HG03354 (cell line): ENCODE measurements at regions not wholly inside any gene's neighbourhood (a gene's known extent, or its start where the extent isn't known, plus 50 kb on each side); places are given as distances from the start of the nearest gene placed in this dataset.

Experiments used
- ATAC-seq: cut with Tn5 transposase; IDR thresholded peaks from one replicate; pipeline ENCODE4 v1.9.1; 2021; ENCODE audit warnings: mild to moderate bottlenecking; ENCODE audit not compliant: unreplicated experiment, poor library complexity, severe bottlenecking

DNA sequence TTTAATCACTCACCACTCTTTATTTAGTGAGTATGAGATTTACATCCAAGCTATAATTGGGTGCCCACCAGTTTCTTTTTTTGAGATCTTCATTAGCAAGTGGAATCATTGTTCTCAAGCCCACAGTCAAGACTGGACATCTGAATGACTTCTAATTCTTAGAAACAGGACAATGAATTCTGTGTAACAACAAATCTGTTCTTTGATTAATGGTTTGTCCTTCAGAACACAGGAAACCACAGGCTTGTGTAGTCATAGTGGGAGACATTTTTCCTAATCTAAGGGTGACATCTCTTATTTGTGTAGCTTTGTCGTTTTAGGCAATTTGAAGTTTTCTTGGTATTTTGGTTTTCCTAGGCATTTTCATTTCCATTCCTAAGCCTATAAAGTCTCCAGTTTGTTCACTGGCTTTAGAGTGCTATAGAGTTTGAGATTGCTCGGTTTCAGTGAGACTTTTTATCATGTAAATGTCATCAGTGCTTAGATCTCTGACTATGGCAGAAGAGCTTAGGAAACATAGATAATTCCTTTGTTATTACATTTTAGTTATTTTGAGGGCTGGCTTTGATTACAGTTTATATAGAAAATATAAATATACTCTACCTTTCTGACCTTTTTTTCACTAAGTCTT lies 903.9 kb upstream of the MAP3K7 start:
- no peak for ATAC-seq

DNA sequence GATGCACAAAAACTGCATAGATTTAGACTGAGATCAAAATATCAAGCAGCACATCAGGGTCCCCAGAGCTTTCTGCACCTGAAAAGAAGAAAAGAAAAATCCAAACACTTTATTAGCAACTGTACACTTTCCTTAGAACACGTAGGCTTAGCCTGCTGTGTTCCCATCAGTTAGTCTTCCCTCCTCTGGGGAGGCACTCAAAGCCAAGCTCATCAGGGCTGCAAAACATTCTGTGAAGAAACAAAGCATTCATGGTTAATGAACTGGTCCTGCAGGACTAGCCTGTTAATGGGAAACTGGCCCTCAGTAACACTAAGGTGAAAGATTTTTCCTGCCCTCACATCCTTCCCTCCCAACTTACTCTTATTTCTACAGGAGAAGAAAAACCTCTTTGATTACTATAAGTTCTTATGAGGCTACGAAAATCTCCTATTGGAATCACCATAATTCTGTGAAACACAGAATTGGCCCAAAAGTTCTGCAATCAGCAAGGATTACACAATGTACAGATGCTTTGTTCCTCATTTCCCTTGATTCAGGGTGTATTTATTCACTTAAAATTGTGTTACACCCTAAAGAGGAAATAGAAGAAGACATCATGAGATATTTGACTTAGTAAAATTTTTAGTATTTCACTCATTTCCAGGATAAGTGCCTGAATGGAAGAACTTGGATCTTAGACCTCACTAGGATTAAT lies 901.0 kb upstream of the MAP3K7 start:
- ATAC-seq: no peak

GRCh38 chr6:91486200-91486599 lies 899.3 kb upstream of the MAP3K7 start:
- peak; percentile 51 for ATAC-seq

DNA sequence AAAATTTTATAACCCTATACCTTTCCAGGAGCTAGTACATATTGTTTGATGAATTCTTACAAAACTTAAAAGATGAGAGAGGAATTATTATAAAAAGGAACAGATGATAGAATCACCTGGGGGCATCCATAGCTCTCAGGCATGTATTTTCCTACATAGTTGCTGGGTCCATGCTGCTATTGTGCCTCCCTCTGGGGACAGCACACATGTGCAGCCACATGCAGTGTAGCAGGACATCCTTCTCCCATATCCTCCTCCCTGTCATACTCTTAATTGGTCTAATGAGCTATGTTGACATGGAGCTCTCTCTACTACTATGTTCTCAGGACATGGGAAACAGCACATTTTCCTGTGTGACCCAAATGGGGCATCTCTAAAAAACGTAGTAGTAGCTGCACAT lies 898.2 kb upstream of the MAP3K7 start:
- ATAC-seq: no peak

GRCh38 chr6:91483415-91484105 lies 896.7 kb upstream of the MAP3K7 start:
- ATAC-seq: peak; percentile 44

DNA sequence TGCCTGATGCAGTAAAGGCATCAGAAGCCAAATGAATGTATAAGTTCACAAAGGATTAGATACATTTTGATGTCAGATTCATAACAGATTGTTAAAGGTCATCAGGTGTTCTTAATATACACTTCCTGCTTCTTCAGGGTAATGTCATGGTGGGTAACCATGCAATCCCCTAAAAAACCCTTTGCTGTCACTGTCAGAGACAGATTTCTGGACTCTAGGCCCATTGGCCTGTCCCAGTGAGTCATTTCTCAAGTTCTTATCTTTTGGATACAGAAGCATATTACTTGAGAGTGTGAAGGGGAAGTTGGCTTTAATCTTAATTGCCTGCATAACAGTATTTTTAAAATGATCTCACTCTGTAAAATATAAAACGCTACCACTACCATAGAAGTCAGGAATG lies 895.6 kb upstream of the MAP3K7 start:
- ATAC-seq: peak; percentile 71

- no peak for ATAC-seq
Measured at GRCh38 chr6:91480402-91480801, 893.5 kb upstream of the MAP3K7 start.

DNA sequence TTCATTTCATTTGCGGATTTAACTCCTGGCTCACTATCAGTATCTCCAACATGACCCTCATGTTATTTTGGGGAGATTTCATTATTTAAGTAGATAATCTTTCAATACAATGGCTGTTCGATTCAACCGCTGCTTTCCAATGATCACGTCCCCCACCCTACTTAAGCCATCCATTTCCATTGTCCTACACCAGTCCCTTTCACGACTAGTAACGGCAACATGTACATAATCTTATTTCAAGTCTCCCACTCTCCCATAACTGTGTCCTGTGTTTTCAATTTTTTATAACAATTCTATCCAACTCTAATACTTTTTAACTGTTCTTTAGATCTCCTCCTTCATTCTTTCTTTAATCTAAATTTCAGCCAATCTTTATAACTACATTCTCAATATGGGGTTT lies 890.8 kb upstream of the MAP3K7 start:
- ATAC-seq: no peak

GRCh38 chr6:91476000-91476399 lies 889.1 kb upstream of the MAP3K7 start:
- peak; percentile 80 for ATAC-seq

GRCh38 chr6:91465393-91465792 lies 878.5 kb upstream of the MAP3K7 start:
- ATAC-seq: no peak

GRCh38 chr6:91464718-91465117 lies 877.8 kb upstream of the MAP3K7 start:
- ATAC-seq: no peak

DNA sequence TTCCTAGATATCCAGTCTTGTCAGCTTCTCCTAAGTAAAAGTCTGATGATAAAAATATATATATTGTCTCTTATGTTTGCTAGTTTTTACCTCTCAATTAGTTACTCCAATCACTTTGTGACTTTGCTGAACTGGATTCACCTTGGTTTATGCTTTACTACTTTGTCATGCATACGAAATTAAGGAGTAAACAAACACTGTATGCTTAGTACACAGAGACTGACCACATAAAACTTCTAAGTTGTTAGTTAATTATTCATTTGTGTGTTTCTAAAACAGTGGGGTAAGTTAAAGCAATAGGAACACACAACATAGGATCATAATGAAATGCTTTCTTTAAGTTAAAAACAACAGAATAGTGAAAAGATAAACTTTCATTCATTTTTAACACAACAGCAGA lies 877.3 kb upstream of the MAP3K7 start:
- ATAC-seq: peak; percentile 88

DNA sequence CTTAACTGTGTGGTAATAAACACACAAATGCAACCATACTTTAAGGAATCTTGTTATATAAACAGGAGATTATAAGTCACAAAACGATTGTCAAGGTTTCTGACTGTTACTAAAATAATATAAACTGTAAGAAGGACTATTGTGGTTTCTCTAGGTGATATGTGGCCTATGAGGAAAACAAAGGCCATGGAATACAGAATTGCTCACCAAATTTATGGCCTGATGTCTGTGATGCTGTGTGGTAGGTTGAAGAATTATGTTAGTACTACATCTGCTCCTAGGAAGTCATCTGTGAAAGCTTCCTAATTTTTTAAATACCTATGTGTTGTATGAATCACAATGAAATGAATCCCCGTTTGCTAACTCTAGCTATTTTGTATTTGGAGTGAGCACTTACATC lies 875.4 kb upstream of the MAP3K7 start:
- no peak for ATAC-seq

DNA sequence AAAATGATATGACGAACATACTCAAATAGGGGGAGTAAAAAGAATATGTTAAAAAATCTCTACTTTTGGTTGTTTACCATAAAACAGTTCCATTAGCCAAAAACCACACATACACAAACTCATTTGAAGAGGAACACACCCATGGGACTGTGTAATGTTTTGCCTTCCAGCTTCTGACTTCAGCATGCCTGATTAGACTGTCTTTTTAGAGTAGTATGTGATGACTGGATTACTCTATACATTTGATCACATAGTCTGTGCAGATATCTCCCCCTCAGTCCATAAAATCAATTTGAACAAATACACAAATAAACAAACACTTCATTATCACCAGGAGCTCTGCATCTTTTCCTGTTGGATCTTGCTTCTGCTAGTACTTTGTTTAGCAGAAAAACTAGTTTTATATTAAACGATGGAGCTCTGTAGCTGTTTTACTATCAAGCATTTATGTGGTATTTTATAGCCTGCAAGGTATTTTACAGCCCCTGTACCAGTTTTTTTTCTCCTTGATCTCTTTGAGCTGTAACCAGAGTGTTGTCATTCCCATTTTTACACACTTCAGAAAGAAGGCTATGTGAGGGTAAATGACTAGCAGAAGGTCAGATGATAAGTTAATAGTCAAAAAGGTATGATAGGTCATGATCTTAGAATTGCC lies 866.5 kb upstream of the MAP3K7 start:
- no peak for ATAC-seq

GRCh38 chr6:91449539-91449938 lies 862.7 kb upstream of the MAP3K7 start:
- no peak for ATAC-seq

DNA sequence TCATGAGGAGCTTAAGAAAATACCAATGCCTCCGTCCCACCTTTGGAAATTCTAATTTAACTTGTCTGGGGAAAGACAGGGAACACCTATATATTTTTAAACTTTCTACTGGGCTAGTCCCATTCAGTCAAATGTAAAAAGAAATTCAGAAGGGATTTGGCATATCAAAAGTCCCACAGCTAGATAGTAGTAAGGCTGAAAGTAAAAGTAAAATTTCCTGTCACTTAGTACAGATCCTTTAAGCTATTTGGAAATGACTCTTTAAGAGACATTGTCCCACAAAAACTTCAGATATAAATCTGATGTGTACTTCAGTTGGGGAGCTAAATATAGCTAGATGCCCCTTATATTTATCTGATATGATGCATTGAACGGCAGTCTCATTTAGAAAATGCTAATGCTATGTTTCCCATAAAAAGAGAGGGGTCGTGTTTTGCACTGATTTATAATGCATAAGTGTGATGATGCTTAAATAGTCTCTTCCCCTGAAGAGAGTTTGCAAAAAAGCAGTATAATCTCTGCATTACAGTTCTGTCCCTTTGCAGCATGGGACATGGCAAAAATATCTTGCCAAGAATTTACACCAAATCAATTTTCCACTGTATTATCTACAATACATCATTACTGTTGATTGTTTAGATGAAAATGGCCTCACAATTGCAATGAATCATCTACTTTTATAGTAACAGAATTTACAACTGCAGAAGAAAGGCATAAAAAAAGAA lies 860.8 kb upstream of the MAP3K7 start:
- no peak for ATAC-seq

DNA sequence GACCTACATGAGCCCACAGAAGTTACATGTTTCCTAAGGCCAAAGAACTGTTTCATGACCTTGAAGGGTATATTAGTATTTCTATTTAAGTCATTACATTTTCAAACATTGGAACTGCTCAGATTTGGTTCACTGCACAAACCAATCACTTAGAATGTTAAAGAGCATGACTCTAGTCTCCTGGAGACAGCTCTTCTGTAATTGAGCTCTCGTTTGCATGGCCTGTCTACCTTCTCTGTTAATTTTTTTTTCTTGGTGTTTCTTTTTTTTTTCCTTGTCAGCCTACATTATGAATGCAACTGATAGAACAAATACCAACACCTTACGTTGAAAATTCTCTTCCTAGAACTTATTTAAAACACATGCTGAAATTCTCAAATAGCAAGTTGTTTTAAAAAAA lies 860.2 kb upstream of the MAP3K7 start:
- no peak for ATAC-seq

- no peak for ATAC-seq
Measured at GRCh38 chr6:91443405-91443804, 856.5 kb upstream of the MAP3K7 start.

- peak; percentile 57 for ATAC-seq
Measured at GRCh38 chr6:91442342-91442741, 855.5 kb upstream of the MAP3K7 start.

GRCh38 chr6:91438570-91438969 lies 851.7 kb upstream of the MAP3K7 start:
- no peak for ATAC-seq
